Esophagus squamous epithelium (tissue), 5 donors: ENCODE measurements at regions not wholly inside any gene's neighbourhood (a gene's known extent, or its start where the extent isn't known, plus 50 kb on each side); places are given as distances from the start of the nearest gene placed in this dataset.

Experiments
- DNase-seq: peaks from one replicate; lab custom pipeline; 2025; lab: John Stamatoyannopoulos, UW
- H3K27ac ChIP-seq, 4 donors: fragments of 200-600 bp; sonication (generic); one replicate each; pipeline ENCODE4 v1.5.1; 2016 to 2019; ENCODE audit warnings: mild to moderate bottlenecking in 1 of 4
- H3K27me3 ChIP-seq, 4 donors: fragments of 200-600 bp; sonication (generic); 1 replicate in 3 of 4; 2 replicates in 1 of 4; pipeline versions ENCODE4 v1.5.1 to v1.6.0; 2017 to 2021; ENCODE audit warnings: antibody characterized with exemption in 1 of 4
- H3K36me3 ChIP-seq, 3 donors: fragments of 200-600 bp; sonication (generic); one replicate each; pipeline ENCODE4 v1.5.1; 2016 to 2019
- H3K4me1 ChIP-seq, 3 donors: fragments of 200-600 bp; sonication (generic); one replicate each; pipeline ENCODE4 v1.5.1; 2017 to 2019
- H3K4me3 ChIP-seq, 4 donors: fragments of 200-600 bp; sonication (generic); 1 replicate in 3 of 4; 2 replicates in 1 of 4; pipeline ENCODE4 v1.5.1; 2016 to 2019; ENCODE audit warnings: mild to moderate bottlenecking in 2 of 4, moderate library complexity in 1 of 4
- H3K9me3 ChIP-seq, 3 donors: fragments of 200-600 bp; sonication (generic); one replicate each; pipeline ENCODE4 v1.5.1; 2016 to 2019
- CTCF ChIP-seq, 6 experiments: fragments of 450-650 bp in 4 of 6; fragments of 200-600 bp in 2 of 6; sonication (generic) in 2 of 6; IDR thresholded peaks; one replicate each; pipeline ENCODE4 v1.5.1; 2016 to 2019; ENCODE audit warnings: antibody characterized with exemption in 6 of 6, mild to moderate bottlenecking in 4 of 6, moderate library complexity in 4 of 6
- POLR2A ChIP-seq, 4 donors: fragments of 450-650 bp; IDR thresholded peaks; one replicate each; pipeline ENCODE4 v1.6.1; 2017; ENCODE audit warnings: antibody characterized with exemption in 4 of 4, mild to moderate bottlenecking in 4 of 4, moderate library complexity in 3 of 4
- WGBS, 2 donors: methylation state at CpG; one replicate each; pipeline ENCODE4 v1.1.5; 2018; 5-methylcytosine and 5-hydroxymethylcytosine counted together
- intact Hi-C: fragments of 100-400 bp; cut with DNase I; formaldehyde crosslinking; loops from one replicate; pipeline ENCODE4 v1.15.0; 2022
- donor health status: DM: yes; HTN: yes; CAD: no.

- WGBS, 2 donors, result 80 to 85% methylated on average over 4 of the region's 8 CpGs
- DNase-seq, result no peak
- intact Hi-C loops, result no loop called here
- H3K9me3 ChIP-seq, result no peaks in the 10 kb centered on the region
- H3K4me1 ChIP-seq, result no peaks in the 10 kb centered on the region
- no peak overlapping the region for H3K4me3 ChIP-seq
- H3K36me3 ChIP-seq, result no peaks in the 10 kb centered on the region
- no peaks in the 10 kb centered on the region for H3K27me3 ChIP-seq
- TF ChIP-seq CTCF (IDR thresholded peaks at IDR 0.05) (no peak), POLR2A (IDR thresholded peaks at IDR 0.05) (no peak)
- H3K27ac ChIP-seq, result no peak overlapping the region
These were observed 106.8 kb upstream of the VAMP7 start for GRCh38 chrX:155774387-155774786.

GRCh38 chrX:155767876-155768769 is 113.0 kb upstream of the VAMP7 start:
- TF ChIP-seq CTCF (IDR thresholded peaks at IDR 0.05), result no peak
- no peak for TF ChIP-seq POLR2A (IDR thresholded peaks at IDR 0.05)
- Histone ChIP-seq H3K36me3 (no peaks in the 10 kb centered on the region), H3K9me3 (no peaks in the 10 kb centered on the region), H3K4me1 (peaks cover 0 to 7% (median 0%) of the 10 kb centered on the region in 3 donors), H3K27ac (peak overlapping the region in 1 of 4 donors; percentile 17), H3K27me3 (no peaks in the 10 kb centered on the region), H3K4me3 (peak overlapping the region; percentile 12 to 63 (median 47))
- WGBS, 2 donors, result 46 to 50% methylated on average over 24 of the region's 24 CpGs
- DNase-seq, result no peak
- intact Hi-C loops, result no loop called here

GRCh38 chrX:155767051-155767875 is 113.9 kb upstream of the VAMP7 start:
- H3K4me3 ChIP-seq, result peak overlapping the region; percentile 18 to 63 (median 47)
- no peak for DNase-seq
- 28 to 32% methylated on average over 18 to 19 of the region's 19 CpGs for WGBS, 2 donors

GRCh38 chrX:155766321-155766720 is 114.8 kb upstream of the VAMP7 start:
- DNase-seq, result no peak
- Histone ChIP-seq H3K9me3 (no peaks in the 10 kb centered on the region), H3K4me3 (no peak overlapping the region), H3K4me1 (peaks cover 0 to 7% (median 0%) of the 10 kb centered on the region in 3 donors), H3K36me3 (no peaks in the 10 kb centered on the region), H3K27ac (no peak overlapping the region), H3K27me3 (no peaks in the 10 kb centered on the region)
- intact Hi-C loops, result no loop called here
- WGBS, 2 donors, result 30 to 47% methylated on average over 1 of the region's 1 CpG
- TF ChIP-seq POLR2A (IDR thresholded peaks at IDR 0.05) (no peak), CTCF (IDR thresholded peaks at IDR 0.05) (no peak)

More at GRCh38 chrX:155767051-155767875, 113.9 kb upstream of the VAMP7 start:
- no peak for TF ChIP-seq CTCF (IDR thresholded peaks at IDR 0.05)
- TF ChIP-seq POLR2A (IDR thresholded peaks at IDR 0.05), result no peak
- Histone ChIP-seq H3K27me3 (no peaks in the 10 kb centered on the region), H3K36me3 (no peaks in the 10 kb centered on the region), H3K4me1 (peaks cover 0 to 7% (median 0%) of the 10 kb centered on the region in 3 donors), H3K9me3 (no peaks in the 10 kb centered on the region), H3K27ac (peak overlapping the region in 3 of 4 donors; percentile 34 to 57 (median 57))
- intact Hi-C loops, result no loop called here

- intact Hi-C loops, result no loop called here
- no peak overlapping the region for H3K27ac ChIP-seq
These were observed 120.0 kb upstream of the VAMP7 start for GRCh38 chrX:155761185-155761584.

More at GRCh38 chrX:155761185-155761584, 120.0 kb upstream of the VAMP7 start:
- Histone ChIP-seq H3K36me3 (no peaks in the 10 kb centered on the region), H3K27me3 (no peaks in the 10 kb centered on the region), H3K9me3 (no peaks in the 10 kb centered on the region), H3K4me3 (no peak overlapping the region), H3K4me1 (no peaks in the 10 kb centered on the region)
- no peak for TF ChIP-seq CTCF (IDR thresholded peaks at IDR 0.05)
- no peak for DNase-seq
